VCaP (cell line): ENCODE measurements at regions not wholly inside any gene's neighbourhood (a gene's known extent, or its start where the extent isn't known, plus 50 kb on each side); places are given as distances from the start of the nearest gene placed in this dataset.

Experiments
- H3K27ac ChIP-seq: fragments of 450-650 bp; 2 replicates; pipeline ENCODE4 v1.5.1; 2017
- TF ChIP-seq, protein P1 (sequence below): fragments of 450-650 bp; conservative IDR thresholded peaks from 2 replicates; pipeline ENCODE4 v1.5.1; 2017; ENCODE audit warnings: mild to moderate bottlenecking, moderate library complexity

DNA sequence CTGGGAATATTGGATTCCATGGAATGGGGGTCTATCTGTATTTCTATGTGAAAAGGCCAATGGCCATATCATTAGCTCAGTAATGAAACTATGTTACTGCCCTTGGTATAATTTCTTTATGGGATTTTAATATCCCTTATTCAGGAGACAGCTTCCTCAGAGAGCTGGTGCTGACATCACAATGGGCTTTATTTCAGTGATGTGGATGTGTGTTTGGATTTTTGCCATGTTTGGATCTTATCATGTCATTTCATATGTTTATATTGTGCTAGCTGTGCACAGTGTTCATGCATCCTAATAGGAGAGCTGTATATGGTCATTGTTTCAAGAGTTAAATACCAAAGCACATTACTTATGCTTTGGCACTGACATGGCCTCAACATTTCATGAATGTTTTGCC is 806.1 kb upstream of the MAP3K7 start:
- no peak overlapping the region for H3K27ac ChIP-seq
- TF ChIP-seq, protein P1, sequence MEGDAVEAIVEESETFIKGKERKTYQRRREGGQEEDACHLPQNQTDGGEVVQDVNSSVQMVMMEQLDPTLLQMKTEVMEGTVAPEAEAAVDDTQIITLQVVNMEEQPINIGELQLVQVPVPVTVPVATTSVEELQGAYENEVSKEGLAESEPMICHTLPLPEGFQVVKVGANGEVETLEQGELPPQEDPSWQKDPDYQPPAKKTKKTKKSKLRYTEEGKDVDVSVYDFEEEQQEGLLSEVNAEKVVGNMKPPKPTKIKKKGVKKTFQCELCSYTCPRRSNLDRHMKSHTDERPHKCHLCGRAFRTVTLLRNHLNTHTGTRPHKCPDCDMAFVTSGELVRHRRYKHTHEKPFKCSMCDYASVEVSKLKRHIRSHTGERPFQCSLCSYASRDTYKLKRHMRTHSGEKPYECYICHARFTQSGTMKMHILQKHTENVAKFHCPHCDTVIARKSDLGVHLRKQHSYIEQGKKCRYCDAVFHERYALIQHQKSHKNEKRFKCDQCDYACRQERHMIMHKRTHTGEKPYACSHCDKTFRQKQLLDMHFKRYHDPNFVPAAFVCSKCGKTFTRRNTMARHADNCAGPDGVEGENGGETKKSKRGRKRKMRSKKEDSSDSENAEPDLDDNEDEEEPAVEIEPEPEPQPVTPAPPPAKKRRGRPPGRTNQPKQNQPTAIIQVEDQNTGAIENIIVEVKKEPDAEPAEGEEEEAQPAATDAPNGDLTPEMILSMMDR, result no peak

DNA sequence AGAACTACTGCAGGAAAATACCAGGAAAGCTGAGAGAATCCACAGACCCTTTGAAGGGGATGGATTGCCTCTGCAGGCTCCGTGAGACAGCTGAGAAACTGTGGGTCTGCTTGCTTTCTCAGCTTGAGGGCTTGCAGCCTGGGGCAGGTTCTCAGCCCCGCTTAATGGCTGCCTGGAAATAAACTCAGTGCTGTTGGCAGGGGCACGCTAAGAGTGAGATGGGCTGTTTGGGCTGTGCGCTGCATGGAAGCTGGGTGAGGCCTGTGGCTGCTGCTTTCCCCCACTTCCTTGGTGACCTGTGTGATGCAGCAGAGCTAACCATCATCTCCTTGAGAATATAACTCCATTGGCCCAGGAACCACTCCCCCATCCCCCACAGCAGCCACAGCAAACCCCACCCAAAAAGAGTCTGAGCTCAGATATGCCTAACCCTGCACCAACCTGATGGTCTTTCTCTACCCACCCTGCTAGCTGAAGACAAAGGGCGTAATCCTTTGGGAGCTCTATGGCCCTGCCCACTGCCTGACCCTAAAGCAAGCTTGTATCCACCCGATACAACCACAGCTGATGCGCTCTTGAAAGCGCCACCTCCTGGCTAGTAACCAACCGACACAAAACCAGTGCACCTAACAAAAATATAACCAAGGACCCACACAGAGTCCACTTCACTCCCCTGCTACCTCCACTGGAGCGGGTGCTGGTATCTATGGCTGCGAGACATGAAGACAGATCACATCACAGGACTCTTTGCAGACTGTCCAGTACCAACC is 800.6 kb upstream of the MAP3K7 start:
- no peak overlapping the region for H3K27ac ChIP-seq
- TF ChIP-seq, protein P1, result no peak

- TF ChIP-seq, protein P1, result no peak
- H3K27ac ChIP-seq, result no peak overlapping the region
Observed at GRCh38 chr6:91386204-91386603, 799.3 kb upstream of the MAP3K7 start.

- TF ChIP-seq, protein P1, result no peak
- no peak overlapping the region for H3K27ac ChIP-seq
Observed at GRCh38 chr6:91383207-91383606, 796.3 kb upstream of the MAP3K7 start.

GRCh38 chr6:91376686-91377085 is 789.8 kb upstream of the MAP3K7 start:
- TF ChIP-seq, protein P1, result no peak
- peak overlapping the region; percentile 44 for H3K27ac ChIP-seq

GRCh38 chr6:91366781-91367180 is 779.9 kb upstream of the MAP3K7 start:
- no peak overlapping the region for H3K27ac ChIP-seq
- TF ChIP-seq, protein P1, result no peak

- no peak overlapping the region for H3K27ac ChIP-seq
- TF ChIP-seq, protein P1, result no peak
Observed at GRCh38 chr6:91358986-91359385, 772.1 kb upstream of the MAP3K7 start.
